HL-60 (cell line): ENCODE measurements at regions not wholly inside any gene's neighbourhood (a gene's known extent, or its start where the extent isn't known, plus 50 kb on each side); places are given as distances from the start of the nearest gene placed in this dataset.

Source experiments
- DNase-seq, 2 experiments: peaks; one replicate each; pipeline ENCODE4 v3.0.0-alpha.2; 2010 to 2020; ENCODE audit warnings: low read depth in 1 of 2, low spot score in 1 of 2
- H3K27ac ChIP-seq: fragments of 250-450 bp; sonication (Bioruptor Pico); replicated peaks from 2 replicates; pipeline ENCODE4 v1.5.1; 2020; ENCODE audit warnings: mild to moderate bottlenecking, moderate library complexity
- H3K27me3 ChIP-seq: fragments of 250-450 bp; sonication (Bioruptor Pico); 2 replicates; pipeline ENCODE4 v1.5.1; 2021; ENCODE audit warnings: mild to moderate bottlenecking, moderate library complexity; ENCODE audit not compliant: insufficient read depth, poor library complexity, severe bottlenecking
- H3K4me3 ChIP-seq: replicated peaks from 2 replicates; pipeline ENCODE4 v1.5.1; 2011; ENCODE audit warnings: mild to moderate bottlenecking, control low read depth, low read length; ENCODE audit not compliant: insufficient read depth
- GABPA ChIP-seq: IDR thresholded peaks from 2 replicates; pipeline ENCODE4 v1.6.1; 2012; ENCODE audit warnings: low read depth
- POLR2AphosphoS5 ChIP-seq: IDR thresholded peaks from 2 replicates; pipeline ENCODE4 v1.6.1; 2012; ENCODE audit warnings: low read depth
- SPI1 ChIP-seq: IDR thresholded peaks from 2 replicates; pipeline ENCODE4 v1.6.1; 2012; ENCODE audit warnings: low read depth, mild to moderate bottlenecking, borderline replicate concordance
- TF ChIP-seq, protein P1 (sequence below): IDR thresholded peaks from 2 replicates; pipeline ENCODE4 v1.6.1; 2012; ENCODE audit warnings: low read depth; ENCODE audit not compliant: insufficient replicate concordance
- TF ChIP-seq, protein P2 (sequence below): IDR thresholded peaks from one replicate; pipeline ENCODE4 v1.5.1; 2011; ENCODE audit warnings: low read length, control low read depth, inconsistent platforms; ENCODE audit not compliant: insufficient read depth

DNA sequence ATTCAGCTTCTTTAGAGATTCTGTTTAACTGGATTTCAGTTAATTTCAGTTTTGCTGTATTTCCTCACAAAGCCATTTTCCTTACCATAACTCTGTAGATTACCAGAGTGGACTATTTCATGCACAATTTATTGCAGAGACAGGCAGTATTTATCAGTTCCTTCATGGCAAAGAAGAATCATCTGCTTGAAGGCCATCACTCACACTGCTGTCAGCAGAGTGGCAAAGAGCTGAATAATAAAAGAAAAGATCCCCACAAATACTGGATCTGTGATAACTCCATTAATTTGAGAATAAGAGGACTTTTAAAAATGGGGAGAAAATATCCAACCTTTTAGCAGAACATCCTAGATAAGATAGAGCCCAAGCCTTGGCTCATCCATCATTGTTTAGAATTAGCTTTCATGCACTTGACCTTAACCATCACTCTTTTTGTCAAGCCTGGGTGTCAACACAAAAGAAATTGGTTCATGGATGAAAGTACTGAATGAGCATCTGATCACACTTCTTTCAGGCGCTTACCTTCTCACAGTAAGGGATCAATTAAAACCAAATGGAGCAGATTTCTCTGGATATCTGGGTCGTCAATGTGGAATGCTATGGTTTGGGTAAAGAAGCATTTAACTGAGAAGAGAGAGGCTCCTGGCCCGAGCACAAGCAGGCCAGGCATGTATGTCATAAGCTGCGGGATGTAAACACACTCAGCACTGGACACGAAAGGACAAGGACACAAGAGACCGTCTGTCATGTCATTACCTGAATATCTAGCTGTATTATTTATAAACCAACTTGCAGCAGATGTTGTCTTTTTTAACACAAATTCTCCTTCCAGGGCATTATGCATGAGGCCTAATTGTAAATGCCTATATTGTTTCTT, 376.2 kb downstream of the ZNF521 start:
- Histone ChIP-seq H3K27me3 (peaks cover 13% of the 10 kb centered on the region), H3K27ac (no peak overlapping the region), H3K4me3 (no peak overlapping the region)
- TF ChIP-seq GABPA (no peak), POLR2AphosphoS5 (no peak), SPI1 (no peak)
- TF ChIP-seq, protein P1, sequence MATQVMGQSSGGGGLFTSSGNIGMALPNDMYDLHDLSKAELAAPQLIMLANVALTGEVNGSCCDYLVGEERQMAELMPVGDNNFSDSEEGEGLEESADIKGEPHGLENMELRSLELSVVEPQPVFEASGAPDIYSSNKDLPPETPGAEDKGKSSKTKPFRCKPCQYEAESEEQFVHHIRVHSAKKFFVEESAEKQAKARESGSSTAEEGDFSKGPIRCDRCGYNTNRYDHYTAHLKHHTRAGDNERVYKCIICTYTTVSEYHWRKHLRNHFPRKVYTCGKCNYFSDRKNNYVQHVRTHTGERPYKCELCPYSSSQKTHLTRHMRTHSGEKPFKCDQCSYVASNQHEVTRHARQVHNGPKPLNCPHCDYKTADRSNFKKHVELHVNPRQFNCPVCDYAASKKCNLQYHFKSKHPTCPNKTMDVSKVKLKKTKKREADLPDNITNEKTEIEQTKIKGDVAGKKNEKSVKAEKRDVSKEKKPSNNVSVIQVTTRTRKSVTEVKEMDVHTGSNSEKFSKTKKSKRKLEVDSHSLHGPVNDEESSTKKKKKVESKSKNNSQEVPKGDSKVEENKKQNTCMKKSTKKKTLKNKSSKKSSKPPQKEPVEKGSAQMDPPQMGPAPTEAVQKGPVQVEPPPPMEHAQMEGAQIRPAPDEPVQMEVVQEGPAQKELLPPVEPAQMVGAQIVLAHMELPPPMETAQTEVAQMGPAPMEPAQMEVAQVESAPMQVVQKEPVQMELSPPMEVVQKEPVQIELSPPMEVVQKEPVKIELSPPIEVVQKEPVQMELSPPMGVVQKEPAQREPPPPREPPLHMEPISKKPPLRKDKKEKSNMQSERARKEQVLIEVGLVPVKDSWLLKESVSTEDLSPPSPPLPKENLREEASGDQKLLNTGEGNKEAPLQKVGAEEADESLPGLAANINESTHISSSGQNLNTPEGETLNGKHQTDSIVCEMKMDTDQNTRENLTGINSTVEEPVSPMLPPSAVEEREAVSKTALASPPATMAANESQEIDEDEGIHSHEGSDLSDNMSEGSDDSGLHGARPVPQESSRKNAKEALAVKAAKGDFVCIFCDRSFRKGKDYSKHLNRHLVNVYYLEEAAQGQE, result no peak
- TF ChIP-seq, protein P2, sequence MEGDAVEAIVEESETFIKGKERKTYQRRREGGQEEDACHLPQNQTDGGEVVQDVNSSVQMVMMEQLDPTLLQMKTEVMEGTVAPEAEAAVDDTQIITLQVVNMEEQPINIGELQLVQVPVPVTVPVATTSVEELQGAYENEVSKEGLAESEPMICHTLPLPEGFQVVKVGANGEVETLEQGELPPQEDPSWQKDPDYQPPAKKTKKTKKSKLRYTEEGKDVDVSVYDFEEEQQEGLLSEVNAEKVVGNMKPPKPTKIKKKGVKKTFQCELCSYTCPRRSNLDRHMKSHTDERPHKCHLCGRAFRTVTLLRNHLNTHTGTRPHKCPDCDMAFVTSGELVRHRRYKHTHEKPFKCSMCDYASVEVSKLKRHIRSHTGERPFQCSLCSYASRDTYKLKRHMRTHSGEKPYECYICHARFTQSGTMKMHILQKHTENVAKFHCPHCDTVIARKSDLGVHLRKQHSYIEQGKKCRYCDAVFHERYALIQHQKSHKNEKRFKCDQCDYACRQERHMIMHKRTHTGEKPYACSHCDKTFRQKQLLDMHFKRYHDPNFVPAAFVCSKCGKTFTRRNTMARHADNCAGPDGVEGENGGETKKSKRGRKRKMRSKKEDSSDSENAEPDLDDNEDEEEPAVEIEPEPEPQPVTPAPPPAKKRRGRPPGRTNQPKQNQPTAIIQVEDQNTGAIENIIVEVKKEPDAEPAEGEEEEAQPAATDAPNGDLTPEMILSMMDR, result no peak
- no peak for DNase-seq

GRCh38 chr18:24976502-24976901, 375.5 kb downstream of the ZNF521 start:
- Histone ChIP-seq H3K4me3 (no peak overlapping the region), H3K27me3 (peaks cover 13% of the 10 kb centered on the region), H3K27ac (no peak overlapping the region)
- no peak for DNase-seq
- TF ChIP-seq, protein P2, result no peak
- TF ChIP-seq SPI1 (no peak), GABPA (no peak), POLR2AphosphoS5 (no peak)
- TF ChIP-seq, protein P1, result no peak

DNA sequence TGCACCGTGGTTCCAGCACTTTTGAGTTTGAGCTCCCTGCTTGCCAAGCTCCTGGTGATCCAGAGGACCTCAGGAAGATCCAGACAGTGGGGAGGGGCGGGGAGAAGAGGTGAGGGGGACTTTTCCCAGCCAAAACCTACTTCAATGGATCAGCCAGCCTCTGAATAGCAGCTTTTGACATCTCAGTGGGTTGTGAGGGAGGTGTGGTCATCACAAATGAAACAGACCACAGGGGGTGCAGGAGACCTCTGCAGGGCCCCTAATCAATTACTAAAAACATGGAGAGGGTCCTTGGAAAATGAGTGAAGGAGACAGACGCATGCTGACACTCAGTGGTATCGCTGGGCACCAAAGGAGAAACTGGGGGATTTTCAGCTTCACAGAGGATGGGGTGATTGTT, 372.7 kb downstream of the ZNF521 start:
- Histone ChIP-seq H3K4me3 (no peak overlapping the region), H3K27ac (no peak overlapping the region), H3K27me3 (peaks cover 5% of the 10 kb centered on the region)
- no peak for DNase-seq
- no peak for TF ChIP-seq GABPA

DNA sequence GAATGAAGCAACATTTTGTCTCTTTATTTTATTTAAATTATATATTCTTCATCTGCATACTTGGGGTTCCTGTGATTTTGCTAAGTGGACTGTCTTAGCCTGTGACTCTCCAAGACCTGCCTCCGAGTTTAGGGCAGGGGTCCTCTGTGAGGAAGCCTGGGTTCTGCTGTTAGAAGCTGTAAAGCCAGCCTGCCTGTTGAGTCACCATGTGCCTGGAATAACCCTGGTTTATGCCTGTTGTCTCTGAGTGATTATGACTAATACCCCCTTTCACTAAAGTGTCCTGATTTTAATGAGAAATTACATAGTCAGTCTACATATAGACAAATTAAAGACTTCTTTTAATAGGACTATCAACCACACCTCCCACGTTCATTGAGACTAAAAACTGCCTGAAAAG, 369.1 kb downstream of the ZNF521 start:
- Histone ChIP-seq H3K27ac (no peak overlapping the region), H3K4me3 (no peak overlapping the region), H3K27me3 (peaks cover 4% of the 10 kb centered on the region)
- TF ChIP-seq SPI1 (no peak), POLR2AphosphoS5 (no peak), GABPA (no peak)
- TF ChIP-seq, protein P1, result no peak
- TF ChIP-seq, protein P2, result no peak
- DNase-seq, result no peak
